K562 (cell line): ENCODE measurements at regions not wholly inside any gene's neighbourhood (a gene's known extent, or its start where the extent isn't known, plus 50 kb on each side); places are given as distances from the start of the nearest gene placed in this dataset.

Experiments
- ZBTB40 ChIP-seq, 2 experiments: fragments of 450-650 bp in 1 of 2; sonication (generic) in 1 of 2; formaldehyde crosslinking in 1 of 2; IDR thresholded peaks; 2 replicates each; pipeline versions ENCODE4 v1.7.1 to v1.9.0; 2016 to 2022; ENCODE audit warnings: inconsistent platforms in 1 of 2, mild to moderate bottlenecking in 1 of 2, missing genetic modification reagents in 1 of 2

GRCh38 chr4:159503236-159504008 is 400.5 kb downstream of the RAPGEF2 start (continued):
- TF ChIP-seq ZBTB40 (IDR thresholded peaks at IDR 0.05) (no peak), ZBTB40 (CRISPR knock-in tag; IDR thresholded peaks at IDR 0.05) (no peak)
